GM18520 (cell line): ENCODE measurements at regions not wholly inside any gene's neighbourhood (a gene's known extent, or its start where the extent isn't known, plus 50 kb on each side); places are given as distances from the start of the nearest gene placed in this dataset.
"Not testable (repeated sequence)": the region's sequence is repeated elsewhere in the genome, so short reads cannot be mapped to it uniquely, and the experiment has no call there.

Experiments used
- ATAC-seq: cut with Tn5 transposase; IDR thresholded peaks from one replicate; pipeline ENCODE4 v1.9.1; 2021; ENCODE audit not compliant: unreplicated experiment

- no peak for ATAC-seq
These were observed 65.6 kb downstream of the IFI44 start for GRCh38 chr1:78715181-78715661.

- no peak for ATAC-seq
These were observed 66.6 kb downstream of the IFI44 start for GRCh38 chr1:78716186-78716585.

- ATAC-seq = no peak
These were observed 68.9 kb downstream of the IFI44 start for GRCh38 chr1:78718566-78718965.

- no peak for ATAC-seq
These were observed 71.5 kb downstream of the IFI44 start for GRCh38 chr1:78721136-78721535.

GRCh38 chr1:78722105-78722504 lies 72.5 kb downstream of the IFI44 start:
- ATAC-seq = no peak

GRCh38 chr1:78722521-78722920 lies 72.9 kb downstream of the IFI44 start:
- no peak for ATAC-seq

- no peak for ATAC-seq
These were observed 73.3 kb downstream of the IFI44 start for GRCh38 chr1:78722947-78723346.

GRCh38 chr1:78726686-78727085 lies 77.1 kb downstream of the IFI44 start:
- no peak for ATAC-seq

GRCh38 chr1:78728359-78728758 lies 78.7 kb downstream of the IFI44 start:
- no peak for ATAC-seq

- no peak for ATAC-seq
These were observed 80.4 kb downstream of the IFI44 start for GRCh38 chr1:78730054-78730453.

- ATAC-seq = no peak
These were observed 82.0 kb downstream of the IFI44 start for GRCh38 chr1:78731674-78732073.

GRCh38 chr1:78737241-78737640 lies 87.6 kb downstream of the IFI44 start:
- ATAC-seq = no peak

- ATAC-seq = no peak
These were observed 94.0 kb downstream of the IFI44 start for GRCh38 chr1:78743626-78744025.

- no peak for ATAC-seq
These were observed 95.5 kb downstream of the IFI44 start for GRCh38 chr1:78745111-78745510.

- not testable (repeated sequence) for ATAC-seq
These were observed 104.0 kb downstream of the IFI44 start for GRCh38 chr1:78753679-78754078.

GRCh38 chr1:78755986-78756385 lies 106.4 kb downstream of the IFI44 start:
- no peak for ATAC-seq

GRCh38 chr1:78758506-78758905 lies 108.9 kb downstream of the IFI44 start:
- no peak for ATAC-seq

- ATAC-seq = no peak
These were observed 110.2 kb downstream of the IFI44 start for GRCh38 chr1:78759881-78760280.

GRCh38 chr1:78760858-78761257 lies 111.2 kb downstream of the IFI44 start:
- no peak for ATAC-seq

GRCh38 chr1:78762113-78762512 lies 112.5 kb downstream of the IFI44 start:
- no peak for ATAC-seq

- no peak for ATAC-seq
These were observed 115.9 kb downstream of the IFI44 start for GRCh38 chr1:78765489-78765888.

GRCh38 chr1:78779831-78780230 lies 130.2 kb downstream of the IFI44 start:
- no peak for ATAC-seq

GRCh38 chr1:78787544-78787943 lies 137.9 kb downstream of the IFI44 start:
- ATAC-seq = no peak

GRCh38 chr1:78790174-78790573 lies 140.5 kb downstream of the IFI44 start:
- no peak for ATAC-seq
